NT2/D1 (cell line): ENCODE measurements at regions not wholly inside any gene's neighbourhood (a gene's known extent, or its start where the extent isn't known, plus 50 kb on each side); places are given as distances from the start of the nearest gene placed in this dataset.

Source experiments
- SUZ12 ChIP-seq: IDR thresholded peaks from 2 replicates; pipeline ENCODE4 v1.6.1; 2011; ENCODE audit not compliant: insufficient read length, insufficient read depth; ENCODE audit errors: extremely low read depth
- YY1 ChIP-seq: IDR thresholded peaks from 2 replicates; pipeline ENCODE4 v1.6.1; 2011; ENCODE audit not compliant: insufficient read length, insufficient read depth
- ZNF274 ChIP-seq: IDR thresholded peaks from 2 replicates; pipeline ENCODE4 v1.6.1; 2011; ENCODE audit warnings: mild to moderate bottlenecking, low read depth, low read length

DNA sequence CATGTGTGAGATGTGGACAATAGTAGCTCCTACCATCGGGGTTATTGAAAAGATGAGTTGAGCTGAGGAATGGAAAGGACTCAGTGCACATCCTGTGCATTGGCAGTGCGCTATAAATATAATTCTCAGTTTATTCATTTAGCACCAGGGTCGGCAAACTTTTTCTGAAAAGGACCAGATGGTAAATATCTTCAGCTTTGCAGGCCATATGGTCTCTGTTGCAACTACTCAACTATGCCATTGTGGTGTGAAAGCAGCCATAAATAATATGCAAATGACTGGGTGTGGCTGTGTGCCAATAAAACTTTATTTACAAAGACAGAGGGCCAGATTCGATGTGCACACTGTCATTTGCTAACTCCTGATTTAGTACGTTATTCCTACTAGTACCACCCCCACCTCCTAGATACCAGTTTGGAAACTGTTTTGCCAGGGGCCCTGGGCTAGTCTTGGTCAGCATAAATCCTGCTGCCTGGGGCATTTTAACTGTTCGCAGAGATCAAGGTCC is 422.9 kb upstream of the MKI67 start:
- TF ChIP-seq YY1 (no peak), ZNF274 (no peak), SUZ12 (no peak)
